NCI-H2196 (cell line): ENCODE measurements at regions not wholly inside any gene's neighbourhood (a gene's known extent, or its start where the extent isn't known, plus 50 kb on each side); places are given as distances from the start of the nearest gene placed in this dataset.
"Not testable (repeated sequence)": the region's sequence is repeated elsewhere in the genome, so short reads cannot be mapped to it uniquely, and the experiment has no call there.

Experiments
- DNase-seq: peaks from one replicate; lab custom pipeline; 2025; ENCODE audit not compliant: unreplicated experiment; lab: John Stamatoyannopoulos, UW

- no peak for DNase-seq
These were observed 154.9 kb downstream of the DIO2 start for GRCh38 chr14:80056497-80056801.

DNA sequence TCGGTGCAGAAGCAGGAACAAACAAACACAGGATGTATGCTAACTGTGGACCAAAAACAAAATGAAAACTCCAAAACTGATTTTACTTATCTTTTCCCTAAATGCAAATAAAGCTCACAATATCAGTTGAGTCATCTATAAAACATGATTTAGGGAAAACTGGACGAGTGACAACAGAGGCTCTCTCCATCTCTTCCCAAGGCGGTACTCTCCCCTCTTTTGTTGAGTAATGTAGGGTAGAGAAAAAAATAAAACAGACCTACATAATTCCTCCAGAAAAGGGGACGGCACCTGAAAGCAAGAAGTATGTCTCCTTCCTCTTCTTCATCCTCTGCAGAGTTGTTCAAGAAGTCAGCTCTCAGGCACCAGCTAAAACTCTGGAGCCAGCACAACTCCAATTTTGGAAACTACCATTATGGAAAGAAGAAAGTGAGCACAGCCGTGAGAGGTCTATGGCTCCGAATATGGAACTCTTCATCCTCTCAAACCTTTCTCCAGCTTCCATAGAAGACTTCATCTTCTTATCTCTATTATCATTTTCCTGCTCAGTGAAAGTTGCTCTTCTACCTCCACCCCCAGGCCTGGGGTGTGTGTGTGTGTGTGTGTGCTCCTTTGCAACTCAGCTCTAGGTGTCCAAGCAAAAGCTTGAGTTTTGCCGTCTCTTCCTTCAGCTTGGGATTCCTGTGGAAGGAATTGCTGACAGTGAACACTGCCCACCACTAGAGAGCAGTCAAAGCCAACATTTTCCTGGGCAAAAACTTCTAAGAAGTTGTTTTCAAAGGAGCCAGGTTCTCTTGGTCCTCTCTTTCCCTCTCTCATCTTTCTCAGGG is 155.4 kb downstream of the DIO2 start:
- DNase-seq = peak; percentile 49

DNA sequence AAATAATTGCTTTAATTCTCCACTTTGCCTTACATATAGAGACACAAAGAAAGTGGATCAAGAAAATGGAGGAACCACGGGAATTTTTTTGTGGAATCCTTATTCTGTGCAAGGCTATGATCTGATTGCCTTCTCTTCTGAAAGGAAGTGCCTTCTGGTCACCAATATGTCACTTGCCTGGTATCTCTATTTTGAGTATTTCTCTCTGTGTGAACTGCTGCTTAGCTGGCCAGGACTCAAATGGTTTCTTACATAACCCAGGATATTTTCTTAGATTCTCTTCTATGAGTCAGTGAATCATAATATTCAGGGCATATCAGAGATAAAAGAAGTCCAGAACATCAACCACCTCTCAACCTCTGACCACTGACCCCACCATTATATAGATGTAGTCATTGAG is 156.1 kb downstream of the DIO2 start:
- no peak for DNase-seq

- no peak for DNase-seq
These were observed 157.3 kb downstream of the DIO2 start for GRCh38 chr14:80054020-80054419.

GRCh38 chr14:80049055-80049454 is 162.2 kb downstream of the DIO2 start:
- no peak for DNase-seq

DNA sequence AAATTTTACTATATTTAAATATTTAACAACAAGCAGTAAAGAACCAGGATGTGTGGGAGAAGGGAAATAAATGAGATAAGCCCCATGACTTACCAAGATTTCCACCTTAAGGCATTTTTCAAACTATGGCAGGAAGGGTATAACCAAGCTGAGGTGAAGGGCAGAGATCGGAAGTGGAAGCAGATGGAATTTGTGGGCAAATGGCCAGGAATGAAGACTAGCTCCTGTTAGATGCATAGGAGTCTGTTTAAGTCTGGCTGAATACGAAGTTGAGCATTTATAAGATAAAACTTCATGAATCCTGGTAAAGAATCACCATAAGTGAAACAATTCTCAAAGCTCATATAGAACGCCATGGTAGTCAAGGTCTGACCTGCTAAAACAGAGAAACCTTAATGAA is 163.5 kb downstream of the DIO2 start:
- no peak for DNase-seq

- no peak for DNase-seq
These were observed 174.0 kb downstream of the DIO2 start for GRCh38 chr14:80037349-80037748.

DNA sequence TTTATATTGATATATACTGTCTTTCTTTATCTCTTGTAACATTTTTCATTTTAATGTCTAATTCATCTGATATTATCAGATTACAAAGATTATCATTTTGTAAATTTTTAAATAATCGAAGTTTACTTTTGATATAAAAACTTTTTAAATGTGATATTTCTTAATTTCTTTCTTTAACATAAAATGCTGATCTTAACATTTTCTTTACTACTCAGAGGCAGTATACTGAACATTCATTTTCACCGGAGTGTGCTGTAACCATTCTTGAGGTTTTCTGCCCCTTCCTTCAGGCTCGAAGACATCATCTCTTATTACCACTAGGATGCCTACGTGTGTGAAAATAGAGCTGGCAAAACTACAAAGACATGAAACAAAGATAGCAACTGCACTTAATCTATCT is 186.9 kb downstream of the DIO2 start:
- no peak for DNase-seq

- DNase-seq = not testable (repeated sequence)
These were observed 192.8 kb downstream of the DIO2 start for GRCh38 chr14:80018476-80018875.

- DNase-seq = no peak
These were observed 193.5 kb downstream of the DIO2 start for GRCh38 chr14:80017795-80018194.

- DNase-seq = not testable (repeated sequence)
These were observed 201.1 kb downstream of the DIO2 start for GRCh38 chr14:80010245-80010644.

GRCh38 chr14:80005561-80005960 is 205.7 kb downstream of the DIO2 start:
- no peak for DNase-seq

GRCh38 chr14:80004871-80005270 is 206.4 kb downstream of the DIO2 start:
- no peak for DNase-seq

- DNase-seq = no peak
These were observed 208.2 kb downstream of the DIO2 start for GRCh38 chr14:80003138-80003537.

DNA sequence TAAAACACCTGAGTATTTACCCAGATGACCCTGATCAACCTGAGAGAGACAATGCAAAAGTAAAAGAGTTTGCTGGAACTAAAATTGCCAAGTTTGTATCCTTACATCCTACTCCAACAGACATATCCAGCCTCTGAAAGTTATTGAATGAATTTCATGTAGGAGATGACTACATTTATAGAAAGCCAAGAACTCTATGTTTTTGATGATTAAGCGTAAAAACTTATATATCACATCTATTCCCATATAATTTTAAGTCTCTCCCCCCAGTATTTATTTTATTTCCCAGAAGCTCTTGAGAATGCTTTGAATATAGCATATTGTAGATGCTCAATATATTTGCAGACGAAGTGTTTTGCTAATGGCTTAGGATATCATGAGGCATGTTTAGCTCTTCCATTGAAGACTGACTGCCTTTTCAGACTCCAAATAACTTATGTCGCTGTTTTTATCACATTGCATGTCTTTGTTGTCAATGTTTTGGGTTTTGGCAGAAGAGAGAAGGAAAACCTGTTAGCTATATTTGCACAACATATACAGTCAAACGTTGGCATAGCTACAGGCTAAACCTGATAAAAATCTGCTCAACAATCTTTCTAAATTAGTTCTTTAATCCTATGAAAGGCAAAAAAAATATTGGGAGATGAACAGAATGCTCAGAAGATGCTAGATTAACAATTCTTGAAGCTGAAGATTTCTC is 213.6 kb downstream of the DIO2 start:
- DNase-seq = no peak

DNA sequence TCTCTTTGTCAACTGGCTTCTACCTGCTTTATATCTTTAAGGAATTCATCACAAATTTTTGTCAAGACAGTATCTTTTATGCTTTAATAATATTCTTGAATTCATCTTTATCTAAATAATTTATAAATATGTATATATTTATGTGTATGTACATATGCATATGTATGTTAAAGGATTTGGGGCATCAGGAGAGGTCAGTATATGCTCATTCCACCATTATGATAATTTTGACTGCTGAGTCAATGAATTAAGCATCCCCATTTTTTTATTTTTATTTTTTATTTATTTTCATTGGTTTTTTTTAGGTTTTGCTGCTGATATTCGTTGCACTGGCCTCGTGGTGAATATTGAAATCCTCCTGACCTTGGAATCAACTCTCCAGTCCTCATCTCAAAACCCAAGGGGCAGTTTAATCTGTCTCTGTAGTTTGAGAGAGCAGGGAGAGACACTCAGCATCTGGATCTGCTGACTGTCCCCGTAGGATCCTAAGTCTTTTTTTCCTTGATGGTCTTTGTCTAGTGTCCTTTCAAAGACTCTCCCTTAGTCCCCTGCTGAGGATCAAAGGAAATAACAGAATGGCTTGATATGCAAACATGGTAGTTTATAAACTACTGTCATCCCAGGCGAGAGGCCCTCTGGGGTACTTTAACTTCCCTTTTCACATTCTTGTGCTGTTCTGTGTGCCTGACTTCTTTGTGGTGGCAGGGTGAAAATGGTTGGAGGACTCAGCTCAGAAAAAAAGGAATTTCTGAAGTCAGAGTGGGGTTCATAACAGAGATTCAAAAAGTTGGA is 218.7 kb downstream of the DIO2 start:
- DNase-seq = no peak

DNA sequence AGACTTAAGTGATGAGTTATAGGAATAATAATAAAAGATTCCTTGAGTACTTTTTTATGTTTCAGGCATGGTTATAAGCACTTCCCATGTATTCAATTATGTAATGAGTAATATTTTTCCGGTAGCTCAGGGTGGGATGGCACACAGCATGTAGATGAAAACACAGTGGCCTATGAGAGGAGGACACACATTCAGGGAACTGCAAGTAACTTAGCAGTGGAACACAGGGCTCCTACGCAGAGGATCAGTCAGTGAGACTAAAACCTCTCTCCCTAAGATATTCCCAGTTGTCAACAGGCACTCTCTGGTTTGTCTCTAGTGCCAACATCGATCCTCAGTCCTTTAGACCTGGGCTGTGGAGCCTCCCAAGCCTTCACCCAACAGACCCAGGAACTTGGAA is 219.4 kb downstream of the DIO2 start:
- DNase-seq = no peak

GRCh38 chr14:79989990-79990389 is 221.3 kb downstream of the DIO2 start:
- DNase-seq = no peak

GRCh38 chr14:79986251-79986650 is 225.1 kb downstream of the DIO2 start:
- DNase-seq = no peak

- DNase-seq = no peak
These were observed 239.1 kb downstream of the DIO2 start for GRCh38 chr14:79972230-79972629.

GRCh38 chr14:79971330-79971729 is 240.0 kb downstream of the DIO2 start:
- no peak for DNase-seq

DNA sequence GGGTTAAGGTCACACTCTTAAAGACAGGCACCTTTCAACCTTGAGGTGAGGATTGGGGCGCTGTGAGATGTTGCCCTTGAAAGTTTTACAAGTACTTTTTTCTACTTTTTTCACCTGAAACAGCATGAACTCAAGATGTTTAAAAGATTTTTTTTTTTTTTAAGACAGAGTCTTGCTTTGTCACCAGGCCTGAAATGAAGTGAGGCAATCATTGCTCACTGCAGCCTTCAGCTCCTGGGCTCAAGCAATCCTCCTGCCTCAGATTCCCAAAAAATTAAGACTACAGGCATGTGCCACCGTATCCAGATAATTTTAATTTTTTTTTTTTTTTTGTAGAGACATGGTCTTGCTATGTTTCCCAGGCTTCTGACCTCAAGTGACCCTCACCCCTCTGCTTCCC is 243.9 kb downstream of the DIO2 start:
- DNase-seq = no peak
